NAMALWA (cell line): ENCODE measurements at regions not wholly inside any gene's neighbourhood (a gene's known extent, or its start where the extent isn't known, plus 50 kb on each side); places are given as distances from the start of the nearest gene placed in this dataset.

Experiments used
- DNase-seq: peaks from one replicate; pipeline ENCODE4 v3.0.0-alpha.2; 2015; ENCODE audit warnings: low spot score

- no peak for DNase-seq
These were observed 549.0 kb downstream of the ZNF804A start for GRCh38 chr2:185147361-185147760.

DNA sequence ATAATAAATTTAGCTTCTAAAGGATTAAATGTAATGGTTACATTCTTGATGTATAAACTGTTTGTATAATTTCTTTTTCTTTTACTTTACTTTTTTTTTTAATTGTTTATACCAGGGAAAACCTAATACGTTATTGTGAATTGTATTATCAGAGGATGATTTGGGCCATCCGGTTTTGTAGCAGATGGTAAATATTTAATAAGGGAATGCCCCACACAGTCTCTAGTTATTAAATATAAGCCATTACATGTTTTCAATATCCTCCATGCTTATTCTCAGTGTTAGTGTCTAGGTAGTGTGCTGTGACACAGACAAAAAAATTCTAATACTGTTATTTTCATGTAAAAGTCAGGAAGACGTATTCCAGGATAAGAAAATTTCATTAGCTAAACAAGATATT is 553.9 kb downstream of the ZNF804A start:
- no peak for DNase-seq

- no peak for DNase-seq
These were observed 563.4 kb downstream of the ZNF804A start for GRCh38 chr2:185161701-185162100.

DNA sequence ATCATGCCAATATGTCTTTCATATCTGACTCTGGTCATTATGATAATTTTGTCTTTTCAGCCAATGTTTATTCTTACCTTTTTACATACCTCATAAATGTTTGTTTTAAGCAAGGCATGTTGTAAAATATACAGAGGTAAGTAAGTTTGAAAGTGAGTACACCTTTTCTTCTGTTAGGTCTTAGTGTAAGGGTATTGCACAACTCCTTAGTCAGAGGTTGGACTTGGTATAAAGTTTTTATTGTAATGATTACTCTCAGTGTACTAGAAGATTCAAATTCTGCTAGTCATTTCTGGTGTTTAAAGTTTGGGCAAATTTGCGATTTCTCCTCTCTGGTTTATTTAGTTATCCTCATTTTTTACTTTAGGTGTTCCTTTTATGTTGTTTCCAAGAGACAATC is 564.3 kb upstream of the FSIP2 start:
- no peak for DNase-seq

- DNase-seq = no peak
These were observed 558.9 kb upstream of the FSIP2 start for GRCh38 chr2:185179743-185180142.

GRCh38 chr2:185181901-185182300 is 556.7 kb upstream of the FSIP2 start:
- no peak for DNase-seq

DNA sequence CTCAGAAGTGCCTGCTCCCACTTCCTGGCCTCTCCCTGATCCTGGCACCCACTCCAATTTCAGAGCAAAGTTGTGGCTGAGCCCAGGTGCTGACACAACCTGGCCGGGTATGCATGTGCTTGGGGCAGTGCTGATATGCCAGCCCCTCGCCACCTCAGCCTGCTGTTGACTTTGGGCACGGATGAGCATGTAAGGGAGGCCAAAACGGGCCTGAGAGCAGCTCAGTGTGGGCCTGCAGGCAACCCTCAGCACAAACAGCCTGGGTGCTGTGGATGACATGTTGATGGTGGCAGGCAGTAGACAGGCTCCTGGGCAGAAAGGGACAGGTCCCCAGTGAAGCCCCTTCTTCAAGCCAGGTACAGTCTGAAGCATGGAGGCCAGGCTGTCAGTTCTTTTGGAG is 553.6 kb upstream of the FSIP2 start:
- no peak for DNase-seq

- DNase-seq = no peak
These were observed 551.2 kb upstream of the FSIP2 start for GRCh38 chr2:185187421-185187820.

DNA sequence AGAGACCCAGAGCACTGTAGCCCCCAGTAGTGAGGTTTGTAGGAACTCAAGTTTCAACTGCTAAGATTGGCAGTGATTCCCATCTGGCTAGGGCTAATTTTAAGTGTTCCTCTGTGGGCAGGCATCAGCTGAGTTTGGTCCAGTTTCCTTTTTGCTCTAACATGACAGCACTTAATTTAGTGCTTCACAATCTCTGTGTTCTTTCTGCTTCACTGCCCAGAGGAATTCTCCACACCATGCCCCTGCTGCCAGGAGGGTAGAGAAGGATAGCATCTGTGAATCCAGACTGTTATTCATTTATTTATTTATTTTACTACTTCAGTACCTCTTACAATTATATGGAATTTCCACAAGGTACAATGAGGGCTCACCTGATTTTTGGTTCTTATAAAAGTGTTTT is 549.9 kb upstream of the FSIP2 start:
- DNase-seq = no peak

DNA sequence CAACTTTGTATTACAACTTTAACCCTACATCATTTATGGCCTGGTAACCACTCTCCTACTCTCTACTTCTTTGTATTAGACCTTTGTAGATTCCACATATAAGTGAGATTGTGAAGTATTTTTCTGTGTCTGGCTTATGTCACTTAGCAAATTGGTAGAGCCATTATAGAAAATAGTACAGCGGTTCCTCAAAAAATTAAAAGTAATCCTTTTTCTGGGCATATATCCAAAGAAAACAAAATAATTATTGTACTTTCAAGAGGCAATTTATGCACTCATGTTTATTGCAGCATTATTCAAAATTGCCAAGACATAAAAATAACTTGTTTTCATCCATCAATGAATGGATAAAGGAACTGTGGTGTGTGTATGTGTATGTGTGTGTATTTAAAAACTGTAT is 537.5 kb upstream of the FSIP2 start:
- DNase-seq = no peak

GRCh38 chr2:185202381-185202780 is 536.2 kb upstream of the FSIP2 start:
- no peak for DNase-seq

DNA sequence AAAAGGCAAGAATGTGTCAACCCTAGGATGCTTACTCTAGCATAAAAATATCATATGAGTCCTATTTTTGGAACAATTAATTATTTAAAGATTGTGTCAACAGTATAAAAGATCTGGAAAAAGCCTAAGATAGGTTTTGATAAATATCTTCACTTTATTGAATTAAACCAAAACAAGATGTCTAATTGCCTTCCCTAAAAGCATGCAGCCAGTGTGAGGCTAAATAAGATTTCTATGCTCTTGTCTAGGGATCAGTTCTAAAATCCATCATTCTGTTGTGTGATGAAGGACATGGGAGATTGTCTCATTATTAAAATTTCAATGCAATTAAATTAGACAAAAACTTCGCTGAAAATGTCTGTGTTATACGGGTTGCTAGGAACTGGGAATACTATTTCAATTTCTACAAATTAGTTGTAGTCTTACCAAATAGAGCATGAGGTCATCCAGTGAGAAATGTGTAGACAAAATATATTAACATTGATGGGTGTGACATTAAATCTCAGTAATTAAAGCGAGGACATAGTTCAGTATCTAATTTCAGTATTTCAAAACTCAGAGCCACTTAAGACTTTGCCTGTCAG is 535.6 kb upstream of the FSIP2 start:
- no peak for DNase-seq

GRCh38 chr2:185208261-185208660 is 530.3 kb upstream of the FSIP2 start:
- peak; percentile 39 for DNase-seq

- peak; percentile 14 for DNase-seq
These were observed 523.1 kb upstream of the FSIP2 start for GRCh38 chr2:185215497-185215896.

- no peak for DNase-seq
These were observed 518.6 kb upstream of the FSIP2 start for GRCh38 chr2:185219981-185220380.

DNA sequence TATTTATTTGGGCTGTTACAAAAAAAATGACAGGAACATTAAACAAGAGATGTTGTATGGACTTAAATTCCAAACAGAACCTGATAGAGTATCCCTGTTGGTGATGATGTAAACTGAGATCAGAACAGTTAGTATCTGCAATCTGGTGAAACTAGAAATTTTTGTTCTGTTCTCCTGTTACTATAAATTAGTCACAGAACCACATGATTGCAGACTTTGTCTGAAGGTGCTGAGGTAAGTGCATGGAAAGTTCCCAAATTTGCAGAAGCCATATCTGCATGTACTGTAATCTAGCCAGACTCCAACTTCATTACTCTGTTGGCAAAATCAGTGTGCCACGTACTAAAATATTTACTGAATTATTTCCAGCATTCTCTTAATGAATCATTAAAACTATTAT is 516.3 kb upstream of the FSIP2 start:
- no peak for DNase-seq

DNA sequence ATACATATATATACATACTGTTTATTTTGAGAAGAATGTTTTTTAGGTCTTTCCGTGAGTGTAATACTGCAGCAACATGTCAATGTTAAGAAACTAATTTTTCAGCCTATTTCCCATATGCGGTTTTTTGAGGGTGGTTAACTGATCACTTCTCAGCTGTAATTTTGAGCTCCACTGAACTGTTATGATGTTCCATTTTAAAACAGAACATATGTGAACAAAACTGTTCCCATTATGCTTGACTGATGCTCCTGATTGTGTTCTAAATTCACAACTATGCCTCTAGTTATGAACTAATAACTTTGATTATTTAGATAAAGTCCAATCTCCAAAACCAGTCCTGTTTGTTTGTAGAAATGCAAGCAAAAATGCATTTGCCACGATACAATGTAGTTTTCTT is 511.2 kb upstream of the FSIP2 start:
- DNase-seq = no peak

DNA sequence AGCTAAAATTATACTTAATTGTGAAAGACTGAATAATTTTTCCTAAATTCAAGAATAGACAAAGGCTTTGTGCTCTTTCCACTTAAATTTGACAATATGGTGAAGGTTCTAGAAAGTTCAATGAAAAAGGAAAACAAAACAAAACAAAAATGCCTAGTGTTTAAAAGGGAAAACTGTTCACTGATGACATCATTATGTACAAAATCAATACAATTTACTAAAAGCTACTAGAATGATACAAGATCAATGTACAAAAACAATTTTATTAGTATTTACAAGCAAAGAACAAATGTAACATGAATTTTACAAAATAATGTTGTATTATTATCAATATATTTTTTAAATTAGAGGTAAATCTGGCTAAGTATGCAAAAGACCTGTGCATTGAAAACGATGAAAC is 499.1 kb upstream of the FSIP2 start:
- DNase-seq = no peak

GRCh38 chr2:185240796-185241195 is 497.8 kb upstream of the FSIP2 start:
- no peak for DNase-seq

DNA sequence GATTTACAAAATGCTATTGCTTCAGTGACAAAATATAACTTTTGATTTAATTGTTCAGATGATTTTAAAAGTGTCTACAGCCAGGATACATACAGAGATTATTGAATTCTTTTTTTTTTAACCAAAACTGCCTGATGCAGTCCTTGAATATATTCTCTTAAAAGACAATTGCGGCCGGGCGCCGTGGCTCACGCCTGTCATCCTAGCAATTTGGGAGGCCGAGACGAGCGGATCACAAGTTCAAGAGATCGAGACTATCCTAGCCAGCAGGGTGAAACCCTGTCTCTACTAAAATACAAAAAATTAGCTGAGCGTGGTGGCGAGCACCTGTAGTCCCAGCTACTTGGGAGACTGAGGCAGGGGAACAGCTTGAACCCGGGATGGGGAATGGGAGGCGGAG is 497.0 kb upstream of the FSIP2 start:
- no peak for DNase-seq

DNA sequence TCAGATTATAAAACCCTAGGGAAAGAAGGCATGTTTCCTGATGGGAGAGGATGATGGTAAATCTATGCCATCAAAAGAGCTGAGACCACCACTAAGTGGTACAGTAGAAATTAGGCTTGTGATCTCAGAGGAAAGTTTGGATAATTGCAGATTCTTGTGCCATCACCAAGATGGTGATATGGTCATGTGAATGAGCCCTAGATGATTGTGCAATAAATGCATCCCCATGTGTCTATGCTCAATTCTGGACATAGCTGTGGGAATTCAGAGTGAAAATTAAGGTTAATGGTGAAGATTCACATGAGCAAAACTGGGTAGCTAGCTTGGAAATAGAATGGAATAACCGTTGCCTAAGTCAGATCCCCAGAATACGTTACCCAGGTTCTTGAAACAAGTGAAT is 496.1 kb upstream of the FSIP2 start:
- DNase-seq = no peak

DNA sequence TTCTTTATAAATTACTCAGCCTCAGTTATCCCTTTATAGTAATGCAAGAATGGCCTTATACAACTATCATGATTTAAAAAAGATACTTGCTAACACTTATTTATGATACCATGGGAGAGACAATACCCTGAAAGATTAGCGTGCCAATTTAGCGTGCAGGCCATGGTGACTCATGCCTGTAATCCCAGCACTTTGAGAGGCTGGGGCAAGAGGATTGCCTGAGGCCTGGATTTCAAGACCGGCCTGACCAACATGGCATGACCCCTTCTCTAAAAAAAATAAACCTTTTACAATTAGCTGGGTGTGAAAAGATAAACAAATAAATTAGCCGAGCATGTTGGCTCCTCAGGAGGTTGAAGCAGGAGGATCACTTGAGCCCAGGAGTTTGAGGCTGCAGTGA is 493.4 kb upstream of the FSIP2 start:
- DNase-seq = no peak

DNA sequence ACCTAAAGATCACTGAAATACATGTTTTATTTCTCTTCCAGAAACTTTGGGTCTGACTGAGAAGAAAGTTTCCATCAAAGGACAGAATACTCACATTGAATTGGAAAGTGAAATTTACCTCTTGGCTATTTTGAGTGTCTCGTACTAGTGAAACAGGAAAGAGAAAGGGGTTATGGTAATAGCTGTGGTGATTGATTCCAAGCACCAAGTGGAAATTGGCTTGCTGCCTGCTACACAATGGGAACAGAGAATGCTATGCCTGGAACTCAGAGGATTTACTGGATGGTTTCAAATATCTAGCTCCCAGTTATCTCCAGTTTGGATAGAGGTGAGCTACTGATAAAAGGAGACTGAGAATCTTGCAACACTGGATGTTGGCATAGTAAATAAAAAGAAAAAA is 492.8 kb upstream of the FSIP2 start:
- no peak for DNase-seq

DNA sequence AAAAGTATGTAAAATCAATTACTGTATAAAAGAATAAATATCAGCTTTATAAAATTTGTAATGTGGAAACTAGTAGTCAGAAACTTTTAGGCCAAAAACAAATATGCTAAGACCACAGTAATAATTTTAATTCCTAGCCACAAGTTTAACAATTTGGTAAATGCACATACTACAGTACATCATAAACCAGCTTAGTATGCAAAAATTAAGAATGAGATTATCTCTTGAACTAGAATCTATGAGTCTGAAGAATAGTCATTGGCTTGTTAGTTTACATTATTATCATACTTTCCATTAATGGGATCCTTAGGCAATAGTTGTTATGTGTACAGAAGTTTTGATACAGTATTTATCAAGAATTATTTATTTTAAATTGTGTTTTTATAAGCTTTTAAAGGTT is 491.9 kb upstream of the FSIP2 start:
- DNase-seq = no peak

GRCh38 chr2:185255566-185255965 is 483.0 kb upstream of the FSIP2 start:
- DNase-seq = no peak
